Keratinocyte (primary cell): ENCODE measurements at regions not wholly inside any gene's neighbourhood (a gene's known extent, or its start where the extent isn't known, plus 50 kb on each side); places are given as distances from the start of the nearest gene placed in this dataset.

Experiments used
- DNase-seq: peaks from one replicate; pipeline ENCODE4 v3.0.0-alpha.2; 2011; ENCODE audit warnings: low read depth, missing footprints, low spot score
- FAIRE-seq: peaks from 2 replicates; lab custom pipeline; 2011; peaks lifted over from hg19 to GRCh38; lab: Jason Lieb, UNC
- H2AFZ ChIP-seq: 2 replicates; pipeline ENCODE4 v1.6.0; 2012; ENCODE audit warnings: low read length, control low read depth, inconsistent platforms; ENCODE audit not compliant: control insufficient read depth
- H3K27ac ChIP-seq: 2 replicates; pipeline ENCODE4 v1.5.1; 2011; ENCODE audit warnings: low read length; ENCODE audit not compliant: control insufficient read depth, insufficient read depth
- H3K27me3 ChIP-seq: 3 replicates; pipeline ENCODE4 v1.6.0; 2011; ENCODE audit warnings: low read length; ENCODE audit not compliant: control insufficient read depth, insufficient read depth; ENCODE audit errors: extremely low read depth
- H3K36me3 ChIP-seq, 2 experiments: 2 replicates in 1 of 2; 3 replicates in 1 of 2; pipeline ENCODE4 v1.5.1; 2011; ENCODE audit warnings: low read length in 2 of 2, mild to moderate bottlenecking in 1 of 2; ENCODE audit not compliant: control insufficient read depth in 2 of 2, insufficient read depth in 2 of 2; ENCODE audit errors: extremely low read depth in 1 of 2
- H3K4me1 ChIP-seq: 3 replicates; pipeline ENCODE4 v1.5.1; 2011; ENCODE audit warnings: low read length; ENCODE audit not compliant: control insufficient read depth, insufficient read depth; ENCODE audit errors: extremely low read depth
- H3K4me2 ChIP-seq: 3 replicates; pipeline ENCODE4 v1.6.0; 2011; ENCODE audit warnings: low read depth, low read length; ENCODE audit not compliant: control insufficient read depth, insufficient read depth; ENCODE audit errors: extremely low read depth
- H3K4me3 ChIP-seq, 3 experiments: fragments of 200-600 bp in 1 of 3; sonication (generic) in 1 of 3; 2 replicates in 2 of 3; 3 replicates in 1 of 3; pipeline ENCODE4 v1.5.1; 2011 to 2016; ENCODE audit warnings: low read length in 3 of 3, mild to moderate bottlenecking in 3 of 3, control low read depth in 2 of 3, inconsistent platforms in 1 of 3, low read depth in 1 of 3, mixed read lengths in 1 of 3, mixed run types in 1 of 3, moderate library complexity in 1 of 3; ENCODE audit not compliant: control insufficient read depth in 2 of 3, insufficient read depth in 2 of 3; ENCODE audit errors: extremely low read depth in 1 of 3
- H3K79me2 ChIP-seq: 2 replicates; pipeline ENCODE4 v1.6.0; 2012; ENCODE audit warnings: low read length; ENCODE audit not compliant: control insufficient read depth, insufficient read depth
- H3K9ac ChIP-seq: 3 replicates; pipeline ENCODE4 v1.6.0; 2011; ENCODE audit warnings: low read length; ENCODE audit not compliant: control insufficient read depth, insufficient read depth; ENCODE audit errors: extremely low read depth
- H3K9me1 ChIP-seq: 3 replicates; pipeline ENCODE4 v1.6.0; 2011; ENCODE audit warnings: low read length; ENCODE audit not compliant: control insufficient read depth, insufficient read depth; ENCODE audit errors: extremely low read depth
- H3K9me3 ChIP-seq: 2 replicates; pipeline ENCODE4 v1.5.1; 2012; ENCODE audit warnings: low read depth, low read length; ENCODE audit not compliant: control insufficient read depth
- H4K20me1 ChIP-seq: 3 replicates; pipeline ENCODE4 v1.6.0; 2011; ENCODE audit warnings: low read length; ENCODE audit not compliant: control insufficient read depth, insufficient read depth; ENCODE audit errors: extremely low read depth
- EZH2 ChIP-seq: IDR thresholded peaks from one replicate; pipeline ENCODE4 v1.6.1; 2012; ENCODE audit warnings: inconsistent platforms, mild to moderate bottlenecking, low read length, moderate library complexity
- dilution Hi-C: fragments of 300-500 bp; cut with MboI; formaldehyde crosslinking; loops from one replicate; pipeline ENCODE4 v1.7.0; 2020; ENCODE audit warnings: low sequenced_read_pairs; ENCODE audit not compliant: extremely low pct_ligation_motif_present
- TF ChIP-seq, protein P1 (sequence below), 3 experiments: IDR thresholded peaks in 1 of 3; conservative IDR thresholded peaks in 1 of 3; optimal IDR thresholded peaks in 1 of 3; 2 replicates in 2 of 3; 3 replicates in 1 of 3; pipeline versions ENCODE3 to v1.5.1; 2011; ENCODE audit warnings: low read length in 3 of 3, mild to moderate bottlenecking in 3 of 3, moderate library complexity in 2 of 3, control low read depth in 1 of 3, inconsistent platforms in 1 of 3; ENCODE audit not compliant: insufficient read depth in 2 of 3; ENCODE audit errors: extremely low read depth in 1 of 3

DNA sequence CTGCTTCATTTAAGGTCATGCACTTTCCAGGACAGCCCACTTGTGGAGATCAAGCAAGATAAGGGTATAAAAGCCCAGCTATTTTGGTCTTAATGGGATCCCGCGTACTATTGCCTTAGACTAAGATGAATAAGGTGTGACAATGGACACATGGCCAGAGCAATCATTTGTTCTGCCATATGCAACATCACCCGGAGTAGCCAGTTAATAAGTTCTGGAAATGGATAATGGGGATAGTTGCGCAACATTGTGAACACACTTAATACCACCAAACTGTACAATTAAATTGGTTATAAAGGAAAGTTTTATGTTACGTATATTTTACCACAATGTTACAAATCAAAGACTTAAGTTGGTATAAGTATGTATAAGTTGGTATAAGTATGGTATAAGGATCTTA lies 674.5 kb downstream of the HDGFL1 start:
- H3K36me3 ChIP-seq, result no peaks in the 10 kb centered on the region
- H2AFZ ChIP-seq, result no peak overlapping the region
- FAIRE-seq (no peak), DNase-seq (no peak)
- no peak overlapping the region for H3K4me3 ChIP-seq
- H3K4me1 ChIP-seq, result no peaks in the 10 kb centered on the region
- H4K20me1 ChIP-seq, result no peaks in the 10 kb centered on the region
- TF ChIP-seq EZH2, result no peak
- TF ChIP-seq, protein P1, sequence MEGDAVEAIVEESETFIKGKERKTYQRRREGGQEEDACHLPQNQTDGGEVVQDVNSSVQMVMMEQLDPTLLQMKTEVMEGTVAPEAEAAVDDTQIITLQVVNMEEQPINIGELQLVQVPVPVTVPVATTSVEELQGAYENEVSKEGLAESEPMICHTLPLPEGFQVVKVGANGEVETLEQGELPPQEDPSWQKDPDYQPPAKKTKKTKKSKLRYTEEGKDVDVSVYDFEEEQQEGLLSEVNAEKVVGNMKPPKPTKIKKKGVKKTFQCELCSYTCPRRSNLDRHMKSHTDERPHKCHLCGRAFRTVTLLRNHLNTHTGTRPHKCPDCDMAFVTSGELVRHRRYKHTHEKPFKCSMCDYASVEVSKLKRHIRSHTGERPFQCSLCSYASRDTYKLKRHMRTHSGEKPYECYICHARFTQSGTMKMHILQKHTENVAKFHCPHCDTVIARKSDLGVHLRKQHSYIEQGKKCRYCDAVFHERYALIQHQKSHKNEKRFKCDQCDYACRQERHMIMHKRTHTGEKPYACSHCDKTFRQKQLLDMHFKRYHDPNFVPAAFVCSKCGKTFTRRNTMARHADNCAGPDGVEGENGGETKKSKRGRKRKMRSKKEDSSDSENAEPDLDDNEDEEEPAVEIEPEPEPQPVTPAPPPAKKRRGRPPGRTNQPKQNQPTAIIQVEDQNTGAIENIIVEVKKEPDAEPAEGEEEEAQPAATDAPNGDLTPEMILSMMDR (optimal IDR thresholded peaks at IDR 0.05 in 1 of 3, IDR thresholded peaks at IDR 0.05 in 1 of 3, conservative IDR thresholded peaks at IDR 0.05 in 1 of 3; ENCODE audit: extremely low read depth in 1 of 3, insufficient read depth in 2 of 3, low read length in 3 of 3), result no peak
- H3K79me2 ChIP-seq, result no peaks in the 10 kb centered on the region
- no peaks in the 10 kb centered on the region for H3K9me1 ChIP-seq
- H3K9ac ChIP-seq, result no peak overlapping the region
- H3K27me3 ChIP-seq, result no peaks in the 10 kb centered on the region
- H3K9me3 ChIP-seq, result no peaks in the 10 kb centered on the region
- H3K27ac ChIP-seq, result no peak overlapping the region
- H3K4me2 ChIP-seq, result no peak overlapping the region
- dilution Hi-C loops, result no loop called here

DNA sequence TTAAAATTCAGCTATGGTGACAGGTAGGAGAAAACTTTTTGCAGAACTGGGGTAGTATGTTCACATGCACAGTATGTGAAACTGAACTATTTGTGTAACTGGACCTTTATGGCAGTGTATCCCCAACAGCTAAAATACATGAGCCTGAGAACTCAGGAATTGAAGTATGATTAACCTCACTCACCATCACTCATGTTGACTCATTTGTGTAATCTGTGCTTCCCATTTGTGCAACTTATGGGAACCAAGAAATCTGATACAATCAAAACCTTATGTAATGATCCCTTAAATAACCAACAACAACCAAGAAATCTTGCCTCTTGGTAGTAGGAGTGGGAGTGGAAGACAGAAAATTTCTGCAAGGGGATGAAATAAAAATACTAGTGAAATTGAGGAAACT lies 674.9 kb downstream of the HDGFL1 start:
- no peaks in the 10 kb centered on the region for H3K9me1 ChIP-seq
- dilution Hi-C loops, result no loop called here
- H3K79me2 ChIP-seq, result no peaks in the 10 kb centered on the region
- no peaks in the 10 kb centered on the region for H3K36me3 ChIP-seq
- H3K27me3 ChIP-seq, result no peaks in the 10 kb centered on the region
- DNase-seq, result no peak
- no peak overlapping the region for H3K4me2 ChIP-seq
- H3K27ac ChIP-seq, result no peak overlapping the region
- H4K20me1 ChIP-seq, result no peaks in the 10 kb centered on the region
- no peak overlapping the region for H3K9ac ChIP-seq
- H3K4me1 ChIP-seq, result no peaks in the 10 kb centered on the region
- no peak overlapping the region for H2AFZ ChIP-seq
- TF ChIP-seq, protein P1 (optimal IDR thresholded peaks at IDR 0.05 in 1 of 3, IDR thresholded peaks at IDR 0.05 in 1 of 3, conservative IDR thresholded peaks at IDR 0.05 in 1 of 3; ENCODE audit: extremely low read depth in 1 of 3, insufficient read depth in 2 of 3, low read length in 3 of 3), result no peak
- H3K4me3 ChIP-seq, result no peak overlapping the region
- FAIRE-seq, result no peak
- no peaks in the 10 kb centered on the region for H3K9me3 ChIP-seq
